ENCODE measurements at regions not wholly inside any gene's neighbourhood (a gene's known extent, or its start where the extent isn't known, plus 50 kb on each side); places are given as distances from the start of the nearest gene placed in this dataset.

DNA sequence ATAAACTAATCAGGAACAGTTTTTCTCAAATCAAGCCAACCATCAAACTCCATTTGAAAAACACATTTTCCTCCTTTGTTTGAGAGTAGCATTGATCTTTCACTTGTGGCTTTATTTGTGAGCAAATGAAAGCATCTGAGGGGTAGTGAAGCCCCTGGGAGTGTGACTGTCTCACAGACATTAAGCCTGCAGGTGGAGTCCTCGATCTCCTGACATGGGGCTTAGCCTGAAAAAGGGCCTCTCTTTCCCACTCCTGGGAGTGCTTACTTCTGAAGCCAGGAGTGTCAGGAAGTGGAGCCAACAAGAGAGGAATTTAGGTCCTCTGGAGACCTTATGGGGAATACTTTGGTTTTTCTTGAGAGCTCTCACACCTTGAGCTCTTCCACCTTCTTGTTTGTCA is 158.2 kb upstream of the SFRP2 start:
- Histone ChIP-seq H3K18ac (ENCODE audit: extremely low read depth, low read length) (no peak overlapping the region), H3K4me2 (ENCODE audit: insufficient read depth in 1 of 2, low read depth in 2 of 2, low read length in 2 of 2) (no peak overlapping the region), H3K27me3 (replicated peaks in 1 of 4; ENCODE audit: control insufficient read depth in 3 of 4, extremely low read depth in 1 of 4, insufficient read depth in 3 of 4, low read length in 3 of 4) (no peaks in the 10 kb centered on the region), H2AK5ac (ENCODE audit: low read depth, low read length) (no peak overlapping the region), H3K79me2 (ENCODE audit: control insufficient read depth in 1 of 2, insufficient read depth in 2 of 2, low read length in 2 of 2) (no peaks in the 10 kb centered on the region), H2BK120ac (replicated peaks; ENCODE audit: low read depth, low read length) (no peak overlapping the region), H3K14ac (ENCODE audit: insufficient read length) (no peak overlapping the region), H3K4me1 (replicated peaks in 1 of 4; ENCODE audit: control insufficient read depth in 3 of 4, insufficient read depth in 4 of 4, low read length in 3 of 4) (no peaks in the 10 kb centered on the region), H3K79me1 (ENCODE audit: low read depth, low read length) (no peaks in the 10 kb centered on the region), H2BK5ac (ENCODE audit: low read depth, low read length) (no peak overlapping the region), H2BK20ac (ENCODE audit: low read length) (no peak overlapping the region), H2BK15ac (ENCODE audit: low read length) (no peak overlapping the region), H3K56ac (replicated peaks; ENCODE audit: insufficient read length, low read depth, low read length) (no peak overlapping the region), H2AFZ (ENCODE audit: low read length) (0 out of 2 replicates have a peak overlapping the region, but pooled peaks have one; percentile 55), H3K9me3 (ENCODE audit: insufficient read depth in 2 of 2, low read depth in 1 of 2, low read length in 1 of 2) (peaks cover 0 to 3% of the 10 kb centered on the region in 2 experiments; a peak in 1 of 4 replicates), H2BK12ac (ENCODE audit: low read depth, low read length) (no peak overlapping the region), H3K23ac (ENCODE audit: insufficient read length) (no peak overlapping the region), H3K4ac (replicated peaks; ENCODE audit: insufficient read length, low read depth, low read length) (no peak overlapping the region), H4K20me1 (replicated peaks in 1 of 2; ENCODE audit: control insufficient read depth in 1 of 2, insufficient read depth in 2 of 2, low read length in 2 of 2) (no peaks in the 10 kb centered on the region), H3K36me3 (ENCODE audit: control insufficient read depth in 2 of 4, insufficient read depth in 4 of 4, low read length in 3 of 4) (no peaks in the 10 kb centered on the region), H4K5ac (ENCODE audit: insufficient read length, low read depth, low read length) (no peak overlapping the region), H3K23me2 (ENCODE audit: low read depth, low read length) (0 out of 2 replicates have a peak, but pooled peaks cover 1% of the 10 kb centered on the region), H3K27ac (ENCODE audit: low read depth, low read length) (no peak overlapping the region), H3K9ac (replicated peaks in 1 of 4; ENCODE audit: extremely low read depth in 1 of 4, low read depth in 3 of 4, low read length in 3 of 4) (no peak overlapping the region), H4K8ac (ENCODE audit: extremely low read depth, insufficient read depth, low read length) (no peak overlapping the region), H4K91ac (replicated peaks; ENCODE audit: insufficient read length, low read length) (no peak overlapping the region), H3K4me3 (ENCODE audit: extremely low read depth in 1 of 4, insufficient read depth in 2 of 4, low read depth in 3 of 4, low read length in 4 of 4) (no peak overlapping the region)
- POLR2A ChIA-PET (ENCODE audit: partially characterized antibody) = no interaction called here
- CTCF ChIA-PET (ENCODE audit: partially characterized antibody) = interaction anchor here (0.8 to 0.9 kb wide), 2 partner anchors 15 to 40 kb away, joined by 3 to 4 read pairs; no protein-coding TSS in a partner anchor
- DNase-seq (ENCODE audit: low read depth in 1 of 2, low spot score in 2 of 2) = no peak
- no peak for FAIRE-seq
- peak; percentile 8 to 24; a peak in 2 of 4 replicates for TF ChIP-seq RAD21 (IDR thresholded peaks at IDR 0.05 in 1 of 2, conservative IDR thresholded peaks at IDR 0.05 in 1 of 2; ENCODE audit: low read depth in 2 of 2, low read length in 2 of 2)
- no peak for TF ChIP-seq RBBP5 (IDR thresholded peaks at IDR 0.05; ENCODE audit: borderline replicate concordance, low read depth, low read length)
- WGBS, 2 experiments (ENCODE audit: extremely low coverage in 1 of 2, insufficient coverage in 1 of 2, insufficient read length in 1 of 2, insufficient replicate concordance in 2 of 2, low coverage in 1 of 2, low lambda C conversion rate in 2 of 2, missing lambda C conversion rate in 1 of 2) = 90% methylated on average over 1 of the region's 1 CpG; no CpG with 5 or more reads in 1 of the 2 experiments

Data from H1 (cell line).